ENCODE measurements at regions not wholly inside any gene's neighbourhood (a gene's known extent, or its start where the extent isn't known, plus 50 kb on each side); places are given as distances from the start of the nearest gene placed in this dataset.

DNA sequence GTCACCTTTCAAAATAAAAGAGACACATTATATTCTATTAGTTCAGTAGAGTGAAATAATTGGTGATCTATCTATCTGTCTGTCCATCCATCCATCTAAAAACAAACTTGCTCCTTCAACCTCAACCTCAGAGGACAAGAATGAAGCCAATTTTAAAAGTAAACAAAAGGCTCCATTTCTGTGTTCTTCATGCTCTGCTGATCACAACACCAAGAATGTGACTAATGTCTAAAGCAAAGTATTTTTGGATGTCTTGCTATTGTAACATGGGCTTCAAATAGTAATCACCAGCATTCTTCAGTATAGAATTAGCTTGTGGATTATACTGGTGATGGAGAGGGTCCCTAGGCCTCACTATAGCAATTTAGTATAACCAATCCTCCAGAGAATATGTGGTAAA lies 1304.4 kb downstream of the MAT2B start:
- no peak overlapping the region for H2BK5ac ChIP-seq (ENCODE audit: low read depth, low read length, poor library complexity)
- no peak overlapping the region for H2AK5ac ChIP-seq (ENCODE audit: low read length)
- no peak overlapping the region for H4K91ac ChIP-seq (ENCODE audit: low read depth, low read length)
- H3K4me2 ChIP-seq (ENCODE audit: low read length): no peak overlapping the region
- no peak overlapping the region for H4K12ac ChIP-seq (ENCODE audit: low read depth, low read length)
- H3K36me3 ChIP-seq (ENCODE audit: control insufficient read depth in 1 of 2, insufficient read depth in 2 of 2, low read length in 2 of 2): no peaks in the 10 kb centered on the region
- no peaks in the 10 kb centered on the region for H3K9me3 ChIP-seq (ENCODE audit: insufficient read depth, low read depth, low read length)
- H3K27me3 ChIP-seq (ENCODE audit: insufficient read depth, low read length): no peaks in the 10 kb centered on the region
- H3K27ac ChIP-seq (ENCODE audit: low read depth, low read length): no peak overlapping the region
- H3K9ac ChIP-seq (ENCODE audit: low read length): no peak overlapping the region
- no peak overlapping the region for H4K8ac ChIP-seq (ENCODE audit: low read depth, low read length)
- DNase-seq: no peak
- H3K4me1 ChIP-seq (ENCODE audit: control insufficient read depth in 1 of 2, insufficient read depth in 2 of 2, low read length in 2 of 2): no peaks in the 10 kb centered on the region
- H3K23ac ChIP-seq (ENCODE audit: low read length): no peak overlapping the region
- no peak overlapping the region for H2BK12ac ChIP-seq (ENCODE audit: low read length)
- H2AFZ ChIP-seq (ENCODE audit: insufficient read depth, low read length, poor library complexity): no peak overlapping the region
- H3K14ac ChIP-seq (ENCODE audit: low read length): no peak overlapping the region
- no peak overlapping the region for H3K4me3 ChIP-seq (ENCODE audit: low read depth, low read length)
- no peak overlapping the region for H3K4ac ChIP-seq (ENCODE audit: low read depth, low read length)
- H3K18ac ChIP-seq (ENCODE audit: low read length): no peak overlapping the region
- H2BK120ac ChIP-seq (ENCODE audit: insufficient read depth, low read length, poor library complexity): no peak overlapping the region
- no peaks in the 10 kb centered on the region for H3K79me2 ChIP-seq (ENCODE audit: control insufficient read depth, insufficient read depth, low read length, poor library complexity)
- H3K79me1 ChIP-seq (ENCODE audit: low read length): no peaks in the 10 kb centered on the region

GRCh38 chr5:164818445-164818844 lies 1313.0 kb downstream of the MAT2B start:
- no peaks in the 10 kb centered on the region for H3K4me1 ChIP-seq (ENCODE audit: control insufficient read depth in 1 of 2, insufficient read depth in 2 of 2, low read length in 2 of 2)
- WGBS (ENCODE audit: extremely low coverage, insufficient coverage, insufficient read length): no CpG with 5 or more reads among the region's 1 CpG
- H2AK5ac ChIP-seq (ENCODE audit: low read length): no peak overlapping the region
- no peak overlapping the region for H4K91ac ChIP-seq (ENCODE audit: low read depth, low read length)
- H3K9me3 ChIP-seq (ENCODE audit: insufficient read depth, low read depth, low read length): no peaks in the 10 kb centered on the region
- H3K23ac ChIP-seq (ENCODE audit: low read length): no peak overlapping the region
- no peak overlapping the region for H3K4me2 ChIP-seq (ENCODE audit: low read length)
- no peak overlapping the region for H3K4me3 ChIP-seq (ENCODE audit: low read depth, low read length)
- no peaks in the 10 kb centered on the region for H3K27me3 ChIP-seq (ENCODE audit: insufficient read depth, low read length)
- H3K79me2 ChIP-seq (ENCODE audit: control insufficient read depth, insufficient read depth, low read length, poor library complexity): no peaks in the 10 kb centered on the region
- H3K14ac ChIP-seq (ENCODE audit: low read length): no peak overlapping the region
- no peak overlapping the region for H2BK5ac ChIP-seq (ENCODE audit: low read depth, low read length, poor library complexity)
- no peak overlapping the region for H3K27ac ChIP-seq (ENCODE audit: low read depth, low read length)
- no peak overlapping the region for H3K4ac ChIP-seq (ENCODE audit: low read depth, low read length)
- H3K36me3 ChIP-seq (ENCODE audit: control insufficient read depth in 1 of 2, insufficient read depth in 2 of 2, low read length in 2 of 2): no peaks in the 10 kb centered on the region
- no peak overlapping the region for H2AFZ ChIP-seq (ENCODE audit: insufficient read depth, low read length, poor library complexity)
- no peak for DNase-seq
- no peak overlapping the region for H4K12ac ChIP-seq (ENCODE audit: low read depth, low read length)
- H4K8ac ChIP-seq (ENCODE audit: low read depth, low read length): no peak overlapping the region
- H2BK12ac ChIP-seq (ENCODE audit: low read length): no peak overlapping the region
- no peak overlapping the region for H3K9ac ChIP-seq (ENCODE audit: low read length)
- no peak overlapping the region for H2BK120ac ChIP-seq (ENCODE audit: insufficient read depth, low read length, poor library complexity)
- H3K79me1 ChIP-seq (ENCODE audit: low read length): no peaks in the 10 kb centered on the region
- H3K18ac ChIP-seq (ENCODE audit: low read length): no peak overlapping the region

- WGBS (ENCODE audit: extremely low coverage, insufficient coverage, insufficient read length): no CpG with 5 or more reads among the region's 6 CpGs
- no peak overlapping the region for H3K9ac ChIP-seq (ENCODE audit: low read length)
- H2BK5ac ChIP-seq (ENCODE audit: low read depth, low read length, poor library complexity): no peak overlapping the region
- no peak overlapping the region for H2AFZ ChIP-seq (ENCODE audit: insufficient read depth, low read length, poor library complexity)
- DNase-seq: no peak
- no peak overlapping the region for H4K12ac ChIP-seq (ENCODE audit: low read depth, low read length)
- no peak overlapping the region for H3K4ac ChIP-seq (ENCODE audit: low read depth, low read length)
- no peak overlapping the region for H2AK5ac ChIP-seq (ENCODE audit: low read length)
- no peak overlapping the region for H4K8ac ChIP-seq (ENCODE audit: low read depth, low read length)
- no peak overlapping the region for H3K14ac ChIP-seq (ENCODE audit: low read length)
- H3K4me3 ChIP-seq (ENCODE audit: low read depth, low read length): no peak overlapping the region
- H3K36me3 ChIP-seq (ENCODE audit: control insufficient read depth in 1 of 2, insufficient read depth in 2 of 2, low read length in 2 of 2): no peaks in the 10 kb centered on the region
- H3K9me3 ChIP-seq (ENCODE audit: insufficient read depth, low read depth, low read length): no peaks in the 10 kb centered on the region
- no peak overlapping the region for H2BK120ac ChIP-seq (ENCODE audit: insufficient read depth, low read length, poor library complexity)
- no peak overlapping the region for H4K91ac ChIP-seq (ENCODE audit: low read depth, low read length)
- no peak overlapping the region for H3K18ac ChIP-seq (ENCODE audit: low read length)
- H3K4me1 ChIP-seq (ENCODE audit: control insufficient read depth in 1 of 2, insufficient read depth in 2 of 2, low read length in 2 of 2): no peaks in the 10 kb centered on the region
- H3K27me3 ChIP-seq (ENCODE audit: insufficient read depth, low read length): no peaks in the 10 kb centered on the region
- H3K4me2 ChIP-seq (ENCODE audit: low read length): no peak overlapping the region
- H2BK12ac ChIP-seq (ENCODE audit: low read length): no peak overlapping the region
- H3K79me2 ChIP-seq (ENCODE audit: control insufficient read depth, insufficient read depth, low read length, poor library complexity): no peaks in the 10 kb centered on the region
- H3K79me1 ChIP-seq (ENCODE audit: low read length): no peaks in the 10 kb centered on the region
- H3K27ac ChIP-seq (ENCODE audit: low read depth, low read length): no peak overlapping the region
- no peak overlapping the region for H3K23ac ChIP-seq (ENCODE audit: low read length)
Observed at GRCh38 chr5:164824671-164825070, 1319.3 kb downstream of the MAT2B start.

GRCh38 chr5:164832516-164832915 lies 1327.1 kb downstream of the MAT2B start:
- Histone ChIP-seq H3K4me2 (ENCODE audit: low read length) (no peak overlapping the region), H4K12ac (ENCODE audit: low read depth, low read length) (no peak overlapping the region), H4K8ac (ENCODE audit: low read depth, low read length) (no peak overlapping the region), H3K27me3 (ENCODE audit: insufficient read depth, low read length) (no peaks in the 10 kb centered on the region), H3K9ac (ENCODE audit: low read length) (no peak overlapping the region), H3K14ac (ENCODE audit: low read length) (no peak overlapping the region), H2BK12ac (ENCODE audit: low read length) (no peak overlapping the region), H2AK5ac (ENCODE audit: low read length) (no peak overlapping the region), H4K91ac (ENCODE audit: low read depth, low read length) (no peak overlapping the region), H3K79me2 (ENCODE audit: control insufficient read depth, insufficient read depth, low read length, poor library complexity) (no peaks in the 10 kb centered on the region), H3K18ac (ENCODE audit: low read length) (no peak overlapping the region), H3K4ac (ENCODE audit: low read depth, low read length) (no peak overlapping the region), H3K79me1 (ENCODE audit: low read length) (no peaks in the 10 kb centered on the region), H2BK5ac (ENCODE audit: low read depth, low read length, poor library complexity) (no peak overlapping the region), H3K4me3 (ENCODE audit: low read depth, low read length) (no peak overlapping the region), H3K4me1 (ENCODE audit: control insufficient read depth in 1 of 2, insufficient read depth in 2 of 2, low read length in 2 of 2) (no peaks in the 10 kb centered on the region), H3K23ac (ENCODE audit: low read length) (no peak overlapping the region), H2AFZ (ENCODE audit: insufficient read depth, low read length, poor library complexity) (no peak overlapping the region), H3K36me3 (ENCODE audit: control insufficient read depth in 1 of 2, insufficient read depth in 2 of 2, low read length in 2 of 2) (no peaks in the 10 kb centered on the region), H3K27ac (ENCODE audit: low read depth, low read length) (no peak overlapping the region), H2BK120ac (ENCODE audit: insufficient read depth, low read length, poor library complexity) (no peak overlapping the region), H3K9me3 (ENCODE audit: insufficient read depth, low read depth, low read length) (no peaks in the 10 kb centered on the region)
- no CpG with 5 or more reads among the region's 6 CpGs for WGBS (ENCODE audit: extremely low coverage, insufficient coverage, insufficient read length)
- no peak for DNase-seq

DNA sequence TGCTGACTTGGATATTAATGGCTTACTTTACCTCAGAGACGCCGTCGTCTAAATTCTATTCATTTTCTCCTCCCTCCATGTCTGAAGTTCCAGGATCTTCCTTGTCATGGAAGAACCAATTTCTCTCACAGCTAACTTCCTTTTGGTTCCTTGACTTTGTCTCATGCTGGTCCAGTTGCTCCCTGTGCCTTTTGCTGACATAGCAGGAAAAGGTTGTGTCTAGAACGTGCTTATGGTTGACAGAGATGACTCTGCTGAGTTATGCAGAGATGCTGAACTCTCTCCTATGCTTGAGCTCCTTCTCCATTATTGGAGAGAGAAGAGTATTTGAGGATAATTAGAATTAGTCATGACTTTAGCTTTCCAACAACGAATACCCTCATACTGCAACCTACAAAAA lies 1338.9 kb downstream of the MAT2B start:
- Histone ChIP-seq H3K79me2 (ENCODE audit: control insufficient read depth, insufficient read depth, low read length, poor library complexity) (no peaks in the 10 kb centered on the region), H3K9me3 (ENCODE audit: insufficient read depth, low read depth, low read length) (no peaks in the 10 kb centered on the region), H3K27ac (ENCODE audit: low read depth, low read length) (no peak overlapping the region), H3K4me1 (ENCODE audit: control insufficient read depth in 1 of 2, insufficient read depth in 2 of 2, low read length in 2 of 2) (no peaks in the 10 kb centered on the region), H2BK5ac (ENCODE audit: low read depth, low read length, poor library complexity) (no peak overlapping the region), H3K9ac (ENCODE audit: low read length) (no peak overlapping the region), H2AFZ (ENCODE audit: insufficient read depth, low read length, poor library complexity) (no peak overlapping the region), H3K79me1 (ENCODE audit: low read length) (no peaks in the 10 kb centered on the region), H3K23ac (ENCODE audit: low read length) (no peak overlapping the region), H4K8ac (ENCODE audit: low read depth, low read length) (no peak overlapping the region), H3K27me3 (ENCODE audit: insufficient read depth, low read length) (no peaks in the 10 kb centered on the region), H2BK12ac (ENCODE audit: low read length) (no peak overlapping the region), H2BK120ac (ENCODE audit: insufficient read depth, low read length, poor library complexity) (no peak overlapping the region), H3K4me2 (ENCODE audit: low read length) (no peak overlapping the region), H3K36me3 (ENCODE audit: control insufficient read depth in 1 of 2, insufficient read depth in 2 of 2, low read length in 2 of 2) (no peaks in the 10 kb centered on the region), H3K14ac (ENCODE audit: low read length) (no peak overlapping the region), H2AK5ac (ENCODE audit: low read length) (no peak overlapping the region), H4K91ac (ENCODE audit: low read depth, low read length) (no peak overlapping the region), H3K18ac (ENCODE audit: low read length) (no peak overlapping the region), H3K4me3 (ENCODE audit: low read depth, low read length) (no peak overlapping the region), H3K4ac (ENCODE audit: low read depth, low read length) (no peak overlapping the region), H4K12ac (ENCODE audit: low read depth, low read length) (no peak overlapping the region)
- no peak for DNase-seq
- WGBS (ENCODE audit: extremely low coverage, insufficient coverage, insufficient read length): no CpG with 5 or more reads among the region's 5 CpGs

All from trophoblast cell (in vitro differentiated cells and primary cell).